ENCODE measurements at regions not wholly inside any gene's neighbourhood (a gene's known extent, or its start where the extent isn't known, plus 50 kb on each side); places are given as distances from the start of the nearest gene placed in this dataset.

DNA sequence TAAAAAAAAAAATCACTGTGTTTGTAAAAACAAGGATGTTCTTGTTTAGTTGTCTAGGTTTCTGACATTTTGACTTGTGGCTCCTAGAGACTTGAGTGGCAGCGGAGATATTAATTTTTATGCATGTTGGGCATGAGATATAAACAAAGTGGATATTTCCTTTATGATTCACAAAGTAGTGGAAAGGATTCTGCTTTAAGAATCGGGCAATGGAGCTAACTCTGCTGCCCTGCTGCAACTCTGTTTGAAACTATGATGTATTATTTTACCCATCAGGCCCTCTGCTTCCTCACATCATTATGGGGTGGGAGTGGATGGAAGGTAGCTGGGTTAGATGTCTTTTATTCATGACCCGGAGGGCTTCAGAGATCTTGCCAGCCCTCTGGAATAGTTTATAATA is 94.1 kb upstream of the CD180 start:
- no peak overlapping the region for H3K4me2 ChIP-seq
- H3K9me2 ChIP-seq (replicated peaks; ENCODE audit: insufficient read depth) = no peaks in the 10 kb centered on the region
- H3K27me3 ChIP-seq = no peaks in the 10 kb centered on the region
- 86% methylated on average over 3 of the region's 3 CpGs for WGBS (ENCODE audit: low lambda C conversion rate, missing lambda C conversion rate)
- H3K36me3 ChIP-seq (replicated peaks; ENCODE audit: insufficient read depth, low read depth) = no peaks in the 10 kb centered on the region
- DNase-seq (ENCODE audit: low spot score) = no peak
- H3K9me3 ChIP-seq (ENCODE audit: low read depth) = no peaks in the 10 kb centered on the region
- H4K20me1 ChIP-seq (ENCODE audit: insufficient read depth, poor library complexity, severe bottlenecking) = no peaks in the 10 kb centered on the region
- no peak overlapping the region for H3K4me3 ChIP-seq
- TF ChIP-seq, protein P1, sequence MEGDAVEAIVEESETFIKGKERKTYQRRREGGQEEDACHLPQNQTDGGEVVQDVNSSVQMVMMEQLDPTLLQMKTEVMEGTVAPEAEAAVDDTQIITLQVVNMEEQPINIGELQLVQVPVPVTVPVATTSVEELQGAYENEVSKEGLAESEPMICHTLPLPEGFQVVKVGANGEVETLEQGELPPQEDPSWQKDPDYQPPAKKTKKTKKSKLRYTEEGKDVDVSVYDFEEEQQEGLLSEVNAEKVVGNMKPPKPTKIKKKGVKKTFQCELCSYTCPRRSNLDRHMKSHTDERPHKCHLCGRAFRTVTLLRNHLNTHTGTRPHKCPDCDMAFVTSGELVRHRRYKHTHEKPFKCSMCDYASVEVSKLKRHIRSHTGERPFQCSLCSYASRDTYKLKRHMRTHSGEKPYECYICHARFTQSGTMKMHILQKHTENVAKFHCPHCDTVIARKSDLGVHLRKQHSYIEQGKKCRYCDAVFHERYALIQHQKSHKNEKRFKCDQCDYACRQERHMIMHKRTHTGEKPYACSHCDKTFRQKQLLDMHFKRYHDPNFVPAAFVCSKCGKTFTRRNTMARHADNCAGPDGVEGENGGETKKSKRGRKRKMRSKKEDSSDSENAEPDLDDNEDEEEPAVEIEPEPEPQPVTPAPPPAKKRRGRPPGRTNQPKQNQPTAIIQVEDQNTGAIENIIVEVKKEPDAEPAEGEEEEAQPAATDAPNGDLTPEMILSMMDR (IDR thresholded peaks at IDR 0.05; ENCODE audit: poor library complexity) = no peak
- TF ChIP-seq EZH2phosphoT487 (IDR thresholded peaks at IDR 0.05; ENCODE audit: low read depth, severe bottlenecking, unreplicated experiment) = no peak
- no peak for TF ChIP-seq EZH2 (IDR thresholded peaks at IDR 0.05; ENCODE audit: borderline replicate concordance)
- no peaks in the 10 kb centered on the region for H3K79me2 ChIP-seq
- H2AFZ ChIP-seq = no peak overlapping the region
- H3K4me1 ChIP-seq (ENCODE audit: insufficient read depth) = peaks cover 11% of the 10 kb centered on the region
- H3K27ac ChIP-seq = no peak overlapping the region

DNA sequence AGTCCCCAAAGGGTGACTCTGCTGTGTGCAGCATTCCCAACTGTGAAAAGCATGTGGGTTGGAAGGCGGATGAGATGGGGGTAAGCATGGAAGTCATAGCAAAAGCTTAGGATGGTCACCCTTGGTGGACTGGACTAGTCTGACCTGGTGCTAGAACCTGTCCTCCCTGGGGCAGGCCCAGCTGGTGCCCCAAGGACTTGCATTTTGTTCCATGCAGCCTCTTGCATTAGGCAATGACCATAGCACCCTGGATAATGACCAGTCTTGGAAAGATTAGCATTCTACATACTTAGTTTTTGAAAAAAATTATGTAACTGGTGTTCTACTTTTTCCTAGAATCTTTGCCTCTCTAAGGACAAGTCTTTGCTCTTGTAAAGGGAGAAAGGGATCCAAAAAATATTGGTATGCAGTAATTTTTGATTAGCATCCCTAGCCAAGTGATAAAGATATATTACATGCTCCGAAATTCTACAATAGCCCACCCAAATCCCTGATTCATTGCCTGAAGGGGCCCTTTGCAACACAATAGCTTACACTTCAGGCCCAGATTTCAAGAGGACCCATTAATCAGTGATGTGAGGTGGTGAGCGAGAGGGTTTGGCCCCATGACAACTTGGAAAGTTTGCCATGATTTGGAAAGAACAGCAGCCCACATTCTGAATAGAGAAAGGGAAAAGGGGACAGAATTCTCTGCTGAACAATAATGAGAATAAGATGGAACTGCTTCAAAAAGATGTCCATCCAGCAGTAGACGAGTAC is 93.3 kb upstream of the CD180 start:
- H3K9me3 ChIP-seq (ENCODE audit: low read depth) = no peaks in the 10 kb centered on the region
- no peaks in the 10 kb centered on the region for H4K20me1 ChIP-seq (ENCODE audit: insufficient read depth, poor library complexity, severe bottlenecking)
- no peak overlapping the region for H3K4me3 ChIP-seq
- 93% methylated on average over 4 of the region's 4 CpGs for WGBS (ENCODE audit: low lambda C conversion rate, missing lambda C conversion rate)
- no peak overlapping the region for H2AFZ ChIP-seq
- DNase-seq (ENCODE audit: low spot score) = no peak
- TF ChIP-seq, protein P1 (IDR thresholded peaks at IDR 0.05; ENCODE audit: poor library complexity) = no peak
- no peak for TF ChIP-seq EZH2phosphoT487 (IDR thresholded peaks at IDR 0.05; ENCODE audit: low read depth, severe bottlenecking, unreplicated experiment)
- no peak for TF ChIP-seq EZH2 (IDR thresholded peaks at IDR 0.05; ENCODE audit: borderline replicate concordance)
- H3K27ac ChIP-seq = no peak overlapping the region
- no peaks in the 10 kb centered on the region for H3K27me3 ChIP-seq
- H3K36me3 ChIP-seq (replicated peaks; ENCODE audit: insufficient read depth, low read depth) = no peaks in the 10 kb centered on the region
- H3K4me1 ChIP-seq (ENCODE audit: insufficient read depth) = peaks cover 11% of the 10 kb centered on the region
- no peaks in the 10 kb centered on the region for H3K79me2 ChIP-seq
- no peaks in the 10 kb centered on the region for H3K9me2 ChIP-seq (replicated peaks; ENCODE audit: insufficient read depth)
- H3K4me2 ChIP-seq = no peak overlapping the region

DNA sequence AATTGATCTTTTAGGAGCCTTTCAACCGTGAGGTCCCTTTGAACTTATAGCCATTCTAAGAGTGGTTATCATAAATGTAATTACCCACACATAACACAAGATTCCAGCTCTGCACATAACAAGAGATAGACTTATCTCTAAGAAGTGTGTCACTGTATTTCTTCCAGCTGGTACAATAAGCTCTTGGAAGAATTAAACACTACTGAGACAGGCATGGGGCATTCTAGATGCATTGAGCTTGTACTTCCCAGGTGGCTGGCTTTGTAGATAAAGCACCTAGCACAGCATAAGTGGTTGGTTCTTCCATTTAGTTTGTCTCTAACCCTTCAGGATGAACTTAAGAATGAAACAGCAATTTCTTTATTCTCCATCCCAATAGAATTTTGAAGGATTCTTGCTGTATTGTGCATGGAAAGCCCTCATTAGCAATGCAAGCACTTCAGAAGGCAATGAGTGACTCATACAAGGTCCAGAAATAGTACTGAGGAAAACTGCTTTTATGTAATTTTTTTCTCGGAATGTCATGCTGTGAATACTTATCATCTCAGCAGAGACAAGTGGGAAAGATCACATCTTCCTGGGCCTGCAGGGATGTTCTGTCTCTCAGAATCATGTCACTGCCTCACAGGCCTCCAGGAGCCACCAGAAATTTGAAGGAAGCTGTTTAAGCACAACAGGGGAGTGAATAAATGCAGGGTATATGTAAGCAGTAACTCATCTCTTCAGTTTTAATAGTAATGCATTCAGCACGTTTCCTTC is 91.1 kb upstream of the CD180 start:
- Histone ChIP-seq H3K4me2 (no peak overlapping the region), H3K4me3 (no peak overlapping the region)
- TF ChIP-seq EZH2phosphoT487 (IDR thresholded peaks at IDR 0.05; ENCODE audit: low read depth, severe bottlenecking, unreplicated experiment) (no peak), EZH2 (IDR thresholded peaks at IDR 0.05; ENCODE audit: borderline replicate concordance) (no peak)
- TF ChIP-seq, protein P1 (IDR thresholded peaks at IDR 0.05; ENCODE audit: poor library complexity) = no peak

More for the DNA sequence above, 91.1 kb upstream of the CD180 start:
- Histone ChIP-seq H2AFZ (no peak overlapping the region), H3K27ac (no peak overlapping the region), H4K20me1 (ENCODE audit: insufficient read depth, poor library complexity, severe bottlenecking) (no peaks in the 10 kb centered on the region), H3K9me2 (replicated peaks; ENCODE audit: insufficient read depth) (no peaks in the 10 kb centered on the region), H3K79me2 (no peaks in the 10 kb centered on the region), H3K9me3 (ENCODE audit: low read depth) (no peaks in the 10 kb centered on the region), H3K27me3 (no peaks in the 10 kb centered on the region), H3K36me3 (replicated peaks; ENCODE audit: insufficient read depth, low read depth) (no peaks in the 10 kb centered on the region), H3K4me1 (ENCODE audit: insufficient read depth) (peaks cover 18% of the 10 kb centered on the region)
- no peak for DNase-seq (ENCODE audit: low spot score)
- WGBS (ENCODE audit: low lambda C conversion rate, missing lambda C conversion rate) = 53% methylated on average over 3 of the region's 3 CpGs

Data from hepatocyte (in vitro differentiated cells).